GM23338 (cell line): ENCODE measurements at regions not wholly inside any gene's neighbourhood (a gene's known extent, or its start where the extent isn't known, plus 50 kb on each side); places are given as distances from the start of the nearest gene placed in this dataset.

Experiments used
- CTCF ChIP-seq, 2 experiments: fragments of 200-600 bp in 1 of 2; sonication (generic) in 1 of 2; conservative IDR thresholded peaks; 2 replicates each; pipeline versions ENCODE4 v1.5.1 to v1.6.1; 2016 to 2017; ENCODE audit warnings: antibody characterized with exemption in 2 of 2, low read depth in 2 of 2, mild to moderate bottlenecking in 2 of 2, moderate library complexity in 1 of 2
- EZH2 ChIP-seq: fragments of 200-600 bp; sonication (generic); IDR thresholded peaks from one replicate; pipeline ENCODE4 v1.8.0; 2017; ENCODE audit warnings: antibody characterized with exemption, mild to moderate bottlenecking, low read depth; ENCODE audit not compliant: unreplicated experiment
- EZH2phosphoT487 ChIP-seq: fragments of 200-600 bp; sonication (generic); IDR thresholded peaks from one replicate; pipeline ENCODE4 v1.8.1; 2018; ENCODE audit warnings: antibody characterized with exemption; ENCODE audit not compliant: unreplicated experiment
- JUNB ChIP-seq: IDR thresholded peaks from one replicate; pipeline ENCODE4 v1.6.1; 2016; ENCODE audit warnings: antibody characterized with exemption; ENCODE audit not compliant: unreplicated experiment
- POLR2AphosphoS5 ChIP-seq: IDR thresholded peaks from 2 replicates; pipeline ENCODE4 v1.6.1; 2016; ENCODE audit warnings: antibody characterized with exemption, low read depth

GRCh38 chr16:66003201-66003600 lies 363.3 kb upstream of the CDH5 start:
- no peak for TF ChIP-seq CTCF (conservative IDR thresholded peaks at IDR 0.05; ENCODE audit: low read depth in 2 of 2)
- no peak for TF ChIP-seq JUNB
- TF ChIP-seq EZH2phosphoT487: no peak
- TF ChIP-seq EZH2: no peak
- TF ChIP-seq POLR2AphosphoS5: no peak
